ENCODE measurements at regions not wholly inside any gene's neighbourhood (a gene's known extent, or its start where the extent isn't known, plus 50 kb on each side); places are given as distances from the start of the nearest gene placed in this dataset.

GRCh38 chr11:36930256-36930655 is 332.2 kb upstream of the RAG2 start:
- no peak for DNase-seq

GRCh38 chr11:36929401-36929800 is 331.4 kb upstream of the RAG2 start:
- DNase-seq, result no peak

DNA sequence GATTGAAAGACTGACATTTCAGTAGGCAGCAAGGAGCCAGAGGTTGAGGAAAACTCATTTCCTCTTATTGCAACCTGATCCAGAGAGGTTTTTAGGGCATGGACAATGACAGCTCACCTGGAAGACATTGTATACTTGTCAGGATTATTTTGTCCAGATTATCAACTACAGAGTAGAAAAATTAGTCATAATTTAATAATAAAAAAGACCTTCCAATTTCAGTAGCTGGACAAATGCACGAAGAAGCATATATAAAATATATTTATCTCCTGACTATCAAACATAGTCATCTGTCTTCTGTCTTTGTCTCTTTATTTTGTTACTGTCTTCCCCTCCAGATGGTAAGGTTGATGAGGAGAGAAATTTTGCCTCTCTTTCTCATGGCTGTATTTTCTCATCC is 330.6 kb upstream of the RAG2 start:
- no peak for DNase-seq

DNA sequence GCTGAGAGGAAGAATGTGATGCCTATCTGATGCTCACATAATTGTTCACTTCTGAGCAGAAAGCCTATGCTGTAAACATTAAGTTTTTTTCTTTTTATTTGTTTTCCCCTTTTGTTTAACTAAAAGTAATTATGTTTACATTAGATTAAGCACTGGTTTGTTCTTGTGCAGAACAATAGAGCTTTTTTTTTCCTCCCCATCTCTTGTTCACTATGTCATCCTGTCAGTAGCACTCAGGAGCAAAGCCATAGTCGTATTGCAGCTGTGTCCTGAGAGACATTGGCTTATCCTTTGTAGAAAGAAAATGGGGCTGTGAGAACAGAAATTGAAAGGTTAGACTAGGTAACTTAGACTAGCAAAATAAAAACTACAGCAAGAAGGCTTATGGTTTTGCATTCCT is 301.8 kb upstream of the RAG2 start:
- peak; percentile 33 for DNase-seq

- DNase-seq, result no peak
These were observed 292.8 kb upstream of the RAG2 start for GRCh38 chr11:36890841-36891240.

DNA sequence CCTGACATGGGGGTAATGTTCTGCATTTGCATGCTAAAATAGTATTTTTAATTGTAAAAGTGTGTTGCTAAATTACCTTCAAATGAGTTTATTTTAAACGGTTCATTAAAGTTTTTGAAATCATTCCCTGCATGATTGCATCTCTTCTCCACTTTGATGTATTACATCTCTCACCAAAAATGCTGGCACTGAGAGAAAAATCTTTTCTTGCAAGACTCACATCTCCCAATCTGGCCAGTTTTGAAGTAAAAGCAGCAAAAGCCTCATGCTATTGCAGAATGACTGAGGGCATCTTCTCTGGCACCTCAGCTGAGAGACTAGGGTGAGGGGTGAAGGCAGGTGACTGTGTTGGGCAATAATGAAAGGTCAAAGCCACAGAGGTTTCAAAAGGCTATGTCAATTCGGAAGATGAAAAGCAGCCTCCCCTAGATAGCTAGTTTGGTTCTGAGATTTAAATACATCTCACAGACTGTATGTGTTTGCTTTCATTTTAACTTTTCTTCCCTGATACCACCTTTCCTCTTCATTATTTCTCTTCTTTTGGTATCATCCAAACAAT is 292.2 kb upstream of the RAG2 start:
- DNase-seq, result no peak

- no peak for DNase-seq
These were observed 287.1 kb upstream of the RAG2 start for GRCh38 chr11:36885154-36885553.

- no peak for DNase-seq
These were observed 280.7 kb upstream of the RAG2 start for GRCh38 chr11:36878737-36879136.

DNA sequence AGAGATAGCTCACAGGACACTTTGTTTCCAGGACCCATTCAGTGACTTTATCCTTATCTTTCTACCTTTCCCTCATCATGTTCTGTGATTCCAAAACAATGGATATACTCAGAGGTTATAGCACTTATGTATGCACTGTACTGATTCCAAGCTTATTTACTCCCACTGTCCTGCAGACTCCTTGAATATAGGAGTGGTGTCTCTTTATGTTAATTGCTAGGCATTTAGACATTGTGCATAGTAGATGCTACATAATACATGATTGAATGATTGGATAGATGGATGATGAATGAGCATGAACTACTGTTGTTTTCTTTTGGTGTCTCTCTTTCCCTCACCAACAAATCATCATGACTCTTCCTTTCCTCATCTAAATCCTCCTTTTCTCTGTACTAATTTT is 279.1 kb upstream of the RAG2 start:
- no peak for DNase-seq

DNA sequence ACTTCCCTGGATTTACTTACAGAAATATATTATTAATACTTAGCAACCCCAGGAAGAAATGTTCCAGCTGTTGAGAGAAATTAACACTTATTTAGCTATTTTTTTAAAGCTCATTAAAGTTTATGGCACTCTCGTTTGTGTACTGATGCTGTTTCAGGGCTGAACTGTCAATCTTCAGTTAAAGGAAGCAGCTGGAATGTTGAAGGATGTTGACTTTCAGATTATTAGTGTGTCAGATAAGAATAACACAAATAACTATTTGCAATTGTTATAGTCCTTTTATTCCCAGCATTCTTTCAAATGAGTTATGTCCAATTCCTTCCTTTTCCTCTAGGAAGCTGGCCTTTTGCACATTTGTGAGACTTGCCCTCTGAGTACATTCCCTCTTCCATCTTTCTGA is 278.2 kb upstream of the RAG2 start:
- no peak for DNase-seq

DNA sequence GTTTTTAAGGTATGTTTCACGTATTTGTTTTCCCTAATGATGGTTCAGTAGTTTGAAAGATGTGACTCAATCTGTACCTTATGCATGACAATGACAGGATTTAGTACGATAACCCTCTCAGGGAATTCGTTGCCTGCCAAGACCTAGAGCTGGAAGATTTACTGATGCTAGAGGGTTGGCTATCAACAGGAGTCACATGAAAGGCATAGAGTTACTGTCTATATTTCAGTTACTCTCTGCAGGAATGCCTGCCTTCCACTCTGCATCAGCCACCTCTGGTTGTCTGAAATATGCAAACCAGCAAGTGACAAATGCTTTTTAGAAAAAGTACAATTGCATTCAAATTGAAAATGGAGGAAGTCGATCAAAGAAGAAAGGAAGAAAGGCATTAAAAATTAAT is 276.3 kb upstream of the RAG2 start:
- DNase-seq, result no peak

GRCh38 chr11:36870361-36870760 is 272.3 kb upstream of the RAG2 start:
- no peak for DNase-seq

GRCh38 chr11:36868380-36868779 is 270.3 kb upstream of the RAG2 start:
- no peak for DNase-seq

DNA sequence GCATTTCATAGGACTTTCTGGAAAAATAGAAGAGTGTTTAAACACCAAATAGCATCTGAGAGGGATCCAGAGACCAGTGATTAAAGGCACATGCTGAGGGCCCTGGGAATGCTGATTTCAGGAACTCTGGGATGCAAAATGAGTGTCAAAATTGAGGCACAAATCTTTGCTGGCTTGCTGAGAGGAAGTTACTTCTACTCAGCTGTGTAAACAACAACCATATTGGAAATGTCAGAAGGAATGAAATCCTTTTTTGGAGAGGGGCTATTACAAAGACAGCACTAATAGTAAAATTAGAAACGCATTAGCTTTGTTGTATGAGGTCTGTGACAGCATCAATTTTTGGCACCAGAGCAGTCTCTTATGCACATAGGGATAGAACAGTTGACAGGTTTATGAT is 267.8 kb upstream of the RAG2 start:
- no peak for DNase-seq

DNA sequence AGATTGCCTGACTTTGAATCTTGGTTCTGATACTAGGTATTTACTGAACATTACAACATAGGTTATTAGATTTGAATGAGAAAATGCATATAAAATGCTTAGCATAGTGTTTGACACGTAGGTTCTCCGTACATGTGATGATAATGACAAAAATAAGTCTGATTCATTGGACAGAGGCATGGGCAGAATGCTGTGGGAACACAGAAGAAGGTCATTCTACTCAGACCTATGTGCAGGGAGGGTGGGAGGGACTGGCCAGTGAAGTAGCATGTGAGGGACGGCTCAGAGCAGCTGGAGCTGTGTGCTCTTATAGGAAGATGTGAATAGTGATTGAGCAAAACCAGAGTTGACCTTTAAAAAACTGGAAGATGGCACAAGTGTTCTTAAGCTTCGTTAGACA is 256.8 kb upstream of the RAG2 start:
- DNase-seq, result no peak

DNA sequence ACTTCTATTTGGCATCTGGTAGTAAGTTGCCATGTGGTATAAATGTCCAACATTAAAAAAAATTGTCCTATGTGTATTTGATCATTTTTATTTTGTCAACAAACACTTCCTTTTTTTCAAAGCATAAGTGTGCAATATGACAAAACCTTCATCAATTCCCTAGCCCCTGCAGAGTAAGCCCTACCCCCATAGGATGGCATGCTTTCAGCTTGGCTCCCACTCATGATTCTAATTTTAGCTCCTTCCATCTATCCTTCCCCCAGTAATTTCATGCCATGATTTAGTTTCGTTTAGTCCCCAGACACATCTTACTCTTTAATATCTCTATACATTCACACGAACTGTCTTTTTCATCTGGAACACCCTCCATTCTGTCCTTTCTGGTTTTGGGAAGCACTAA is 250.6 kb upstream of the RAG2 start:
- DNase-seq, result no peak

DNA sequence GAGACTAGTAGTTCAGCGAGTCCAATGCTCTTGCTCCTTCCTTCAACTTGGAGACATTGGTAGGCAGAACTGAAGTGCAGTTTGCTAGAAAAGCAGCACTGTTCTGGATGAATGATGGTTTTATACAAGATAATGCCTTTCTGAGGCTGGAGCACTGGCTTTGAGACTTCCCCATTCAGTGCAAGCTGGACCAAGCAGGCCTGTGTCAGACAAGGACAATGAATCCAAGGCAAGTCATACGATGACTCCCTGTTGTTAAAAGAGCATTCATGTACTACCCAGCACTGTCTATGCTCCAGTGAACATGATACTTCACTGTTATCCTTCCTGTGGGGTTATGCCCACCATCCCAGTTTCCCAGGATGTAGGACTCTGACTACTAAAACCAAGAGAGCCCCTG is 242.3 kb upstream of the RAG2 start:
- peak; percentile 12 for DNase-seq

DNA sequence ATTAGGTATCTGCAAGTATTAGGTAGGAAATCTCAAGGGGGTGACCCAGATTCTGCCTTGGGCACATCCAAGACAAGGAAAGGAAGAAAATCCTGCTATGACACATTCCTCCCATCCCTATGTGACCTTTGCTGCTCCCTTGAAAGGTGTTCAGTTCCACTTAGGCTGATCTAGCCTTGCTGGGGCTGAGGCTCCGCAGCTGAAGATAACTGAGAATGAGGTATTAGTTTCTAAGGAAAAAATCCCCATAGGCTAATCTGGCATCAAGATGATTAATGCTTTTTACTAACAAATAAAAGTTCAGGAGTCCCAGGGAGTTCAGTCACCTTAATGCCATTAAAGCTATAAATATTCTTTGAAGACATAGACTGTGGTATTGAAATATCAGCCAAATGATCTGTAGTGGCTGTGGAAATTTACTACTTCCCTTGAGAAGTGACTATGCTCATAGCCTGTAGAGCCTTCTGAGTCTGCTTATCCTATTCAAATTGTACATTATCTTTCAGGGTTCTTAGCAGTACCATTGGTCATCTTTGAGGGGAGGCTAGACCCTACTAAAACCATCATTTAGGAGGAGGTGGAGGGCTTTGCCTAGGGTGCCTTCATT is 239.9 kb upstream of the RAG2 start:
- no peak for DNase-seq

DNA sequence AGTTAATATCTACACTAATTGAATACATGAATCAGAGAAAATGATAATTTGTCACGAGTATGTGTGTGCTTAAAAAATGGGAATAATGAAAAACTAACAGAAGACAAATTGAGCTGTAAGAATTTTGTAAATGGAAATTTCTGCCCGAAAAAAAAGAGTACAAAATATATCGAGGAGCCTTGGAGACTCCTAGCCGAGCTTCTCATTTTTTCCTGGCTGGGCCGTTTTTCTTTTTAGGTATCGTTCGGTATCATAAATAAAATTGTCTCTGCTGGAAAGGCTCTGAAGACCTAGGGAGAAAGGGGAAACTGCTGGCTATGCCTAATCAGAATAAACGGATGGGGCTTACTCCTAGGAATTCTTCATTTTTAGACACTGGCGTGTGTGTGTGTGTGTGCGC is 227.2 kb upstream of the RAG2 start:
- DNase-seq, result no peak

- no peak for DNase-seq
These were observed 226.3 kb upstream of the RAG2 start for GRCh38 chr11:36824349-36824748.

- no peak for DNase-seq
These were observed 224.8 kb upstream of the RAG2 start for GRCh38 chr11:36822829-36823228.

- DNase-seq, result no peak
These were observed 220.4 kb upstream of the RAG2 start for GRCh38 chr11:36818410-36818809.

- no peak for DNase-seq
These were observed 219.4 kb upstream of the RAG2 start for GRCh38 chr11:36817336-36817965.

DNA sequence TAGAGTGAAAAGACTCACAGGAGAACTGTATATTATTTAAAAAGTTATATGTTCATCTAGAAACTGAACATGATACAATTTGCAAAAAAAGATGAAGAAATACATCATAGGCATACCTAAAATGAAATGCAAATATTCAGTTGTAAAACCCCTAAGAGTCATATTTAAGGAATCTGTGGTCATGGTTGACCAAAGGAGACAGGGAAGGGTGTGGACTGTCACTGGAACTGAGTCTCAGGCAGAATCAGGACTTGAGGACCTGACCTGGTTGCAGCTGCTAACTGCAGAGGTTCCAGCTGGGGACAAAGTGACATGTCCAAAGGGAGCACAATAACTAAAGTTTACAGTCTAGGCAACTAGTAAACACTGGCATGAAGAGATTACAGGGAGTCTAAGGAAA is 211.3 kb upstream of the RAG2 start:
- no peak for DNase-seq

DNA sequence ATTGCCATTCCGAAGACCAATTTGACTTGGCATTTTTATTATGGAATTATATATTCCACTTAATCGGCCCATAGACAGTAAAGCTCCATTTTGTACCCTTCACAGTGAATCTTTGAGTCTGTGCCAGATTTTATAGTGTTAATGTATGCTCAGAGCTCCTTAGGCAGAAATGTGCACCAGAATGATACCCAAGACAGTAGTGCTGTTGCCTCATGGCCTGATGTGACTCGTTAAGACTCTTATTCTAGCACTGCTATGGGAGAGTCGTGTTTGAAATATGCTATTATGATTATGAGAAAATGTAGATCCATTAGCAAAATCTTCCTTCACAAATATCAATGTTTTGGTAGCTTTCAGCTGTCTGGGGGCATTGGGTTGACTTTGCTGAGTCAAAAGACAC is 209.8 kb upstream of the RAG2 start:
- DNase-seq, result no peak
